DMS114 treated with DMSO at 0.1 percent for 48 hours (cell line): ENCODE measurements at regions not wholly inside any gene's neighbourhood (a gene's known extent, or its start where the extent isn't known, plus 50 kb on each side); places are given as distances from the start of the nearest gene placed in this dataset.
"Not testable (repeated sequence)": the region's sequence is repeated elsewhere in the genome, so short reads cannot be mapped to it uniquely, and the experiment has no call there.

Experiments
- DNase-seq: peaks from one replicate; lab custom pipeline; 2025; ENCODE audit not compliant: unreplicated experiment; lab: John Stamatoyannopoulos, UW

GRCh38 chr11:103584021-103584420 is 452.4 kb upstream of the DDI1 start:
- DNase-seq = no peak

GRCh38 chr11:103584720-103585119 is 451.7 kb upstream of the DDI1 start:
- no peak for DNase-seq

- DNase-seq = no peak
Observed at GRCh38 chr11:103585401-103585800, 451.0 kb upstream of the DDI1 start.

- no peak for DNase-seq
Observed at GRCh38 chr11:103585911-103586310, 450.5 kb upstream of the DDI1 start.

GRCh38 chr11:103586756-103587155 is 449.7 kb upstream of the DDI1 start:
- no peak for DNase-seq

GRCh38 chr11:103587901-103588788 is 448.3 kb upstream of the DDI1 start:
- no peak for DNase-seq

GRCh38 chr11:103591554-103591953 is 444.9 kb upstream of the DDI1 start:
- no peak for DNase-seq

GRCh38 chr11:103594283-103594682 is 442.2 kb upstream of the DDI1 start:
- no peak for DNase-seq

- DNase-seq = no peak
Observed at GRCh38 chr11:103596315-103596714, 440.1 kb upstream of the DDI1 start.

- peak; percentile 26 for DNase-seq
Observed at GRCh38 chr11:103601225-103601846, 435.1 kb upstream of the DDI1 start.

GRCh38 chr11:103602840-103603239 is 433.6 kb upstream of the DDI1 start:
- no peak for DNase-seq

- no peak for DNase-seq
Observed at GRCh38 chr11:103604310-103604709, 432.1 kb upstream of the DDI1 start.

GRCh38 chr11:103608566-103608965 is 427.9 kb upstream of the DDI1 start:
- DNase-seq = no peak

GRCh38 chr11:103609117-103610066 is 427.0 kb upstream of the DDI1 start:
- no peak for DNase-seq

- no peak for DNase-seq
Observed at GRCh38 chr11:103610435-103610834, 426.0 kb upstream of the DDI1 start.

- DNase-seq = not testable (repeated sequence)
Observed at GRCh38 chr11:103611526-103612260, 424.7 kb upstream of the DDI1 start.

GRCh38 chr11:103612451-103612850 is 424.0 kb upstream of the DDI1 start:
- DNase-seq = not testable (repeated sequence)

GRCh38 chr11:103616586-103616985 is 419.9 kb upstream of the DDI1 start:
- DNase-seq = not testable (repeated sequence)

GRCh38 chr11:103618528-103618927 is 417.9 kb upstream of the DDI1 start:
- DNase-seq = no peak

GRCh38 chr11:103619480-103619879 is 417.0 kb upstream of the DDI1 start:
- DNase-seq = no peak

GRCh38 chr11:103619938-103620337 is 416.5 kb upstream of the DDI1 start:
- no peak for DNase-seq
